MM.1S (cell line): ENCODE measurements at regions not wholly inside any gene's neighbourhood (a gene's known extent, or its start where the extent isn't known, plus 50 kb on each side); places are given as distances from the start of the nearest gene placed in this dataset.
A peak's percentile ranks its signal among the peaks of the same experiment; 100 is the strongest.

ENCODE experiments used
- DNase-seq: peaks from one replicate; pipeline ENCODE4 v3.0.0-alpha.2; 2015
- H2AFZ ChIP-seq: fragments of 300-600 bp; sonication (generic); 2 replicates; pipeline ENCODE4 v1.6.0; 2016; ENCODE audit warnings: antibody characterized with exemption, low read length
- H3F3A ChIP-seq: fragments of 300-600 bp; sonication (generic); 2 replicates; pipeline ENCODE4 v1.6.1; 2016; ENCODE audit warnings: mild to moderate bottlenecking, antibody characterized with exemption, low read length, moderate library complexity, mixed read lengths; ENCODE audit not compliant: insufficient read depth
- H3K27ac ChIP-seq: fragments of 300-600 bp; sonication (generic); 2 replicates; pipeline ENCODE4 v1.5.1; 2016; ENCODE audit warnings: mild to moderate bottlenecking, low read length
- H3K27me3 ChIP-seq: fragments of 300-600 bp; sonication (generic); replicated peaks from 2 replicates; pipeline ENCODE4 v1.6.0; 2016; ENCODE audit warnings: low read length; ENCODE audit not compliant: insufficient read depth
- H3K36me3 ChIP-seq: fragments of 300-600 bp; sonication (generic); replicated peaks from 2 replicates; pipeline ENCODE4 v1.6.1; 2016; ENCODE audit warnings: mild to moderate bottlenecking, low read length, mixed read lengths; ENCODE audit not compliant: insufficient read depth
- H3K4me1 ChIP-seq: fragments of 300-600 bp; sonication (generic); 2 replicates; pipeline ENCODE4 v1.6.1; 2016; ENCODE audit warnings: low read length, mixed read lengths
- H3K4me2 ChIP-seq: fragments of 300-600 bp; sonication (generic); 2 replicates; pipeline ENCODE4 v1.6.0; 2016; ENCODE audit warnings: low read depth, low read length
- H3K4me3 ChIP-seq: fragments of 300-600 bp; sonication (generic); 2 replicates; pipeline ENCODE4 v1.5.1; 2016; ENCODE audit warnings: low read length, mixed read lengths
- H3K79me2 ChIP-seq: fragments of 300-600 bp; sonication (generic); 2 replicates; pipeline ENCODE4 v1.6.1; 2016; ENCODE audit warnings: mixed run types, low read length, mixed read lengths
- H3K9ac ChIP-seq: fragments of 300-600 bp; sonication (generic); 2 replicates; pipeline ENCODE4 v1.6.1; 2016; ENCODE audit warnings: low read length, mixed read lengths
- H3K9me2 ChIP-seq: fragments of 300-600 bp; sonication (generic); replicated peaks from 2 replicates; pipeline ENCODE4 v1.6.1; 2016; ENCODE audit warnings: mild to moderate bottlenecking, low read length, mixed read lengths; ENCODE audit not compliant: insufficient read depth
- H3K9me3 ChIP-seq: fragments of 300-600 bp; sonication (generic); replicated peaks from 2 replicates; pipeline ENCODE4 v1.6.1; 2016; ENCODE audit warnings: mild to moderate bottlenecking, low read length, mixed read lengths; ENCODE audit not compliant: insufficient read depth
- H4K20me1 ChIP-seq: fragments of 300-600 bp; sonication (generic); 2 replicates; pipeline ENCODE4 v1.6.1; 2016; ENCODE audit warnings: mild to moderate bottlenecking, low read length, moderate library complexity, mixed read lengths; ENCODE audit not compliant: insufficient read depth
- EZH2 ChIP-seq: fragments of 300-600 bp; sonication (generic); optimal IDR thresholded peaks from 2 replicates; pipeline ENCODE3; 2017; ENCODE audit warnings: low read depth, mild to moderate bottlenecking, antibody characterized with exemption, low read length, mixed read lengths
- EZH2phosphoT487 ChIP-seq: fragments of 300-600 bp; sonication (generic); IDR thresholded peaks from 2 replicates; pipeline ENCODE4 v1.6.1; 2018; ENCODE audit warnings: antibody characterized with exemption, low read length
- TF ChIP-seq, protein P1 (sequence below): fragments of 300-600 bp; sonication (generic); IDR thresholded peaks from 2 replicates; pipeline ENCODE4 v1.5.1; 2016; ENCODE audit warnings: antibody characterized with exemption, low read length, mixed read lengths

DNA sequence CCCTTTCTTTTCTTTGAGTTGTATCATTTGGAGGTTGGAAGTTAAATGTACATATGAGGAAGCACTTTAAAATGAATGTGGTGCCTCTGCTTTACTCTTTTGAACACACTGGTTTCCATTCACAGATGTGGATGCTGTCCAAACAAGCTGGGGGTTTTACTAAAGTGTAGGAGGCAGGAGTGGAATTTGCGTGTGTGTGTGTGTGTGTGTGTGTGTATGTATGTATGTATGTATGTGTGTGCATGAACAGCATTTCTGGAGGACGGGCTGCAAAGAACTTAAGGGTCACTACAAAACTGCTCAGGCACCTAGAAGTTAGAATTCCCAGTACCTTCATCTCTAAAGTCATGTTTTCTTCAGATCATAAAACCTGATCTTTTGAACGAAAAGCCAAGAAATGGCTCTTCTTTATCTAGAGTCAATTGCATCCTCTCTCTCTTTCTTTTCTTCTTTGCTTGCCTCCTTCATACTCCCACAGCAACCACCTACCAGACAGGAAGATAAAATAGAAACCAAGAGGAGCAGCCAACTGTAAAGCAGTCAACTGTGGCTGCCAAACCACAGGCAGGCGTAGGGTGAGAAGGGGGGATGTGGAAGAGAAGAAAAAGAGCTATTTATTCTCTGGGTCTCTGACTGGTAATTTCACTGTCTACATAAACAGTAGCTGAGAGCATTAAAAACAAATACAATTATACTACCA is 177.0 kb upstream of the RASGEF1B start:
- peak overlapping the region; percentile 53 for H3K27ac ChIP-seq

DNA sequence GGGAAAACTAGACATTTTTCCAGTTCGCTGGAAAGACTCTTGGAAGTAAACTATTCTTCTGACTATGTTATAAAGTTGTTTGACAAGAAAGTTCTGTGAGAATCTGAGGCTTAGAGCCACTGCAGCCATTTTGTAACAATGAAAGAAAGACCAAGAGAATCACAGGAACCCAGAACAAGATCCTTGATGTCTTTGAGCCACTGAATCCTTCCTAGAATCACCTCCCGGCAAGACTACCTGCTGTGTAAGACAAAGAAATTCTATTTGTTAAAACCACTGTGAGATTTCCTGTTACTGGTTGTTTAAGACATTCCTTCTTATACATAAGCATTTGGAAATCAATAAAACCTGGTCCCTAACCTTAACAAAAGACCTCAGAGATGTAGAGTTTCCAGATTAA is 175.7 kb upstream of the RASGEF1B start:
- no peak for DNase-seq
- Histone ChIP-seq H4K20me1 (no peaks in the 10 kb centered on the region), H2AFZ (no peak overlapping the region), H3K4me3 (no peak overlapping the region), H3F3A (peaks cover 17% of the 10 kb centered on the region), H3K36me3 (no peaks in the 10 kb centered on the region), H3K9ac (no peak overlapping the region), H3K27me3 (no peaks in the 10 kb centered on the region), H3K4me2 (no peak overlapping the region), H3K27ac (no peak overlapping the region), H3K4me1 (peaks cover 46% of the 10 kb centered on the region), H3K79me2 (no peaks in the 10 kb centered on the region), H3K9me2 (no peaks in the 10 kb centered on the region), H3K9me3 (no peaks in the 10 kb centered on the region)
- TF ChIP-seq EZH2phosphoT487 = no peak
- TF ChIP-seq, protein P1, sequence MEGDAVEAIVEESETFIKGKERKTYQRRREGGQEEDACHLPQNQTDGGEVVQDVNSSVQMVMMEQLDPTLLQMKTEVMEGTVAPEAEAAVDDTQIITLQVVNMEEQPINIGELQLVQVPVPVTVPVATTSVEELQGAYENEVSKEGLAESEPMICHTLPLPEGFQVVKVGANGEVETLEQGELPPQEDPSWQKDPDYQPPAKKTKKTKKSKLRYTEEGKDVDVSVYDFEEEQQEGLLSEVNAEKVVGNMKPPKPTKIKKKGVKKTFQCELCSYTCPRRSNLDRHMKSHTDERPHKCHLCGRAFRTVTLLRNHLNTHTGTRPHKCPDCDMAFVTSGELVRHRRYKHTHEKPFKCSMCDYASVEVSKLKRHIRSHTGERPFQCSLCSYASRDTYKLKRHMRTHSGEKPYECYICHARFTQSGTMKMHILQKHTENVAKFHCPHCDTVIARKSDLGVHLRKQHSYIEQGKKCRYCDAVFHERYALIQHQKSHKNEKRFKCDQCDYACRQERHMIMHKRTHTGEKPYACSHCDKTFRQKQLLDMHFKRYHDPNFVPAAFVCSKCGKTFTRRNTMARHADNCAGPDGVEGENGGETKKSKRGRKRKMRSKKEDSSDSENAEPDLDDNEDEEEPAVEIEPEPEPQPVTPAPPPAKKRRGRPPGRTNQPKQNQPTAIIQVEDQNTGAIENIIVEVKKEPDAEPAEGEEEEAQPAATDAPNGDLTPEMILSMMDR = no peak
- TF ChIP-seq EZH2 = no peak

More for the DNA sequence above, 177.0 kb upstream of the RASGEF1B start:
- H2AFZ ChIP-seq = 0 out of 2 replicates have a peak overlapping the region, but pooled peaks have one; percentile 4
- H3K4me1 ChIP-seq = peaks cover 46% of the 10 kb centered on the region
- peaks cover 17% of the 10 kb centered on the region for H3F3A ChIP-seq
- no peaks in the 10 kb centered on the region for H3K27me3 ChIP-seq
- no peaks in the 10 kb centered on the region for H3K36me3 ChIP-seq
- H3K9me3 ChIP-seq = no peaks in the 10 kb centered on the region
- DNase-seq = peak; percentile 82
- H3K4me2 ChIP-seq = peak overlapping the region; percentile 71
- peak overlapping the region; percentile 4; the same call in 1 of the 2 replicates for H3K9ac ChIP-seq
- no peaks in the 10 kb centered on the region for H3K9me2 ChIP-seq
- no peaks in the 10 kb centered on the region for H3K79me2 ChIP-seq
- H4K20me1 ChIP-seq = no peaks in the 10 kb centered on the region
- peak overlapping the region; percentile 11 for H3K4me3 ChIP-seq
- TF ChIP-seq EZH2phosphoT487 (no peak), EZH2 (no peak)
- TF ChIP-seq, protein P1 = no peak

DNA sequence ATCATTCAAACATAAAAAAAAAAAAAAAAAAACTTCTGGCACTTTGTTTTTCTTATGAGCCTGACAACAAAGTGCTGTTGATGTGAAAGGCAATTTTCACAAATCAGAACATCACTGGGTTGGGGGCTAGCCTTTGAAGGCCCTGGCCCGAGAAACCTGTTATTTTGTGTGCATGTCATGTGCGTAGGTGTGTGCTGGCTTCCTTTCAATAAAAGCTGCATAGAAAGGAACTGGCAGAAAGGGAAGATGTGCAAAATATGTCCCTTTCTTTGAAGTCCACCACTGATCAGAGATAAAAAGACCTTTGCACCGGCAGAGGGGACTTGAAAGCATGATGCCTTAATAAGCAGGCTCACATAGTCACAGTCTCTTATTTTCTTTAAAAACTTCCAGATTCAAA is 170.8 kb upstream of the RASGEF1B start:
- Histone ChIP-seq H3K4me2 (no peak overlapping the region), H3K9ac (no peak overlapping the region), H3K4me1 (peaks cover 9% of the 10 kb centered on the region), H4K20me1 (no peaks in the 10 kb centered on the region), H3K9me2 (no peaks in the 10 kb centered on the region), H2AFZ (no peak overlapping the region), H3K4me3 (no peak overlapping the region), H3K36me3 (no peaks in the 10 kb centered on the region), H3K79me2 (no peaks in the 10 kb centered on the region), H3K27ac (no peak overlapping the region), H3K9me3 (no peaks in the 10 kb centered on the region), H3F3A (no peaks in the 10 kb centered on the region), H3K27me3 (no peaks in the 10 kb centered on the region)
- TF ChIP-seq, protein P1 = no peak
- TF ChIP-seq EZH2phosphoT487 (no peak), EZH2 (no peak)
- DNase-seq = no peak
